ENCODE measurements at regions not wholly inside any gene's neighbourhood (a gene's known extent, or its start where the extent isn't known, plus 50 kb on each side); places are given as distances from the start of the nearest gene placed in this dataset.

- Histone ChIP-seq H3K27me3 (ENCODE audit: control insufficient read depth, insufficient read depth, low read length) (no peaks in the 10 kb centered on the region), H2AFZ (ENCODE audit: low read length) (no peak overlapping the region), H3K4me2 (ENCODE audit: extremely low read depth, insufficient read depth, low read length) (no peak overlapping the region), H3K4me1 (ENCODE audit: control insufficient read depth, extremely low read depth, insufficient read depth, low read length) (no peaks in the 10 kb centered on the region), H3K27ac (ENCODE audit: insufficient read depth, low read length) (no peak overlapping the region), H3K4me3 (replicated peaks in 1 of 4; ENCODE audit: control extremely low read depth in 1 of 4, insufficient read depth in 1 of 4, low read depth in 3 of 4, low read length in 4 of 4) (no peak overlapping the region), H3K9ac (ENCODE audit: insufficient read depth, low read length) (no peak overlapping the region), H3K36me3 (ENCODE audit: control insufficient read depth, insufficient read depth, low read length) (no peaks in the 10 kb centered on the region), H3K9me3 (ENCODE audit: control insufficient read depth, insufficient read depth, low read depth, low read length) (no peaks in the 10 kb centered on the region), H4K20me1 (ENCODE audit: control insufficient read depth, extremely low read depth, insufficient read depth, low read length) (no peaks in the 10 kb centered on the region), H3K79me2 (ENCODE audit: control insufficient read depth, insufficient read depth, low read length) (no peaks in the 10 kb centered on the region)
- TF ChIP-seq EZH2 (IDR thresholded peaks at IDR 0.05; ENCODE audit: low read length, missing control alignments) = no peak
- no peak for TF ChIP-seq CTCF (conservative IDR thresholded peaks at IDR 0.05 in 1 of 2, IDR thresholded peaks at IDR 0.05 in 1 of 2; ENCODE audit: low read depth in 1 of 2, low read length in 2 of 2)
- no peak for DNase-seq (ENCODE audit: low read depth in 2 of 2)
These were observed 670.3 kb upstream of the NRSN1 start for GRCh38 chr6:23455754-23456153.

- Histone ChIP-seq H3K9ac (ENCODE audit: insufficient read depth, low read length) (no peak overlapping the region), H3K9me3 (ENCODE audit: control insufficient read depth, insufficient read depth, low read depth, low read length) (no peaks in the 10 kb centered on the region), H3K36me3 (ENCODE audit: control insufficient read depth, insufficient read depth, low read length) (no peaks in the 10 kb centered on the region), H3K27ac (ENCODE audit: insufficient read depth, low read length) (no peak overlapping the region), H2AFZ (ENCODE audit: low read length) (no peak overlapping the region), H3K27me3 (ENCODE audit: control insufficient read depth, insufficient read depth, low read length) (no peaks in the 10 kb centered on the region), H3K4me1 (ENCODE audit: control insufficient read depth, extremely low read depth, insufficient read depth, low read length) (no peaks in the 10 kb centered on the region), H3K4me3 (replicated peaks in 1 of 4; ENCODE audit: control extremely low read depth in 1 of 4, insufficient read depth in 1 of 4, low read depth in 3 of 4, low read length in 4 of 4) (no peak overlapping the region), H4K20me1 (ENCODE audit: control insufficient read depth, extremely low read depth, insufficient read depth, low read length) (no peaks in the 10 kb centered on the region), H3K4me2 (ENCODE audit: extremely low read depth, insufficient read depth, low read length) (no peak overlapping the region), H3K79me2 (ENCODE audit: control insufficient read depth, insufficient read depth, low read length) (no peaks in the 10 kb centered on the region)
- no peak for TF ChIP-seq CTCF (conservative IDR thresholded peaks at IDR 0.05 in 1 of 2, IDR thresholded peaks at IDR 0.05 in 1 of 2; ENCODE audit: low read depth in 1 of 2, low read length in 2 of 2)
- no peak for TF ChIP-seq EZH2 (IDR thresholded peaks at IDR 0.05; ENCODE audit: low read length, missing control alignments)
- peak in 1 of 2 donors; percentile 21 for DNase-seq (ENCODE audit: low read depth in 2 of 2)
These were observed 669.6 kb upstream of the NRSN1 start for GRCh38 chr6:23456396-23456795.

GRCh38 chr6:23457321-23457720 is 668.7 kb upstream of the NRSN1 start:
- Histone ChIP-seq H3K9me3 (ENCODE audit: control insufficient read depth, insufficient read depth, low read depth, low read length) (no peaks in the 10 kb centered on the region), H3K27me3 (ENCODE audit: control insufficient read depth, insufficient read depth, low read length) (no peaks in the 10 kb centered on the region), H3K79me2 (ENCODE audit: control insufficient read depth, insufficient read depth, low read length) (no peaks in the 10 kb centered on the region), H3K36me3 (ENCODE audit: control insufficient read depth, insufficient read depth, low read length) (no peaks in the 10 kb centered on the region), H2AFZ (ENCODE audit: low read length) (no peak overlapping the region), H3K27ac (ENCODE audit: insufficient read depth, low read length) (no peak overlapping the region), H3K9ac (ENCODE audit: insufficient read depth, low read length) (no peak overlapping the region), H3K4me2 (ENCODE audit: extremely low read depth, insufficient read depth, low read length) (no peak overlapping the region), H3K4me1 (ENCODE audit: control insufficient read depth, extremely low read depth, insufficient read depth, low read length) (no peaks in the 10 kb centered on the region), H3K4me3 (replicated peaks in 1 of 4; ENCODE audit: control extremely low read depth in 1 of 4, insufficient read depth in 1 of 4, low read depth in 3 of 4, low read length in 4 of 4) (no peak overlapping the region), H4K20me1 (ENCODE audit: control insufficient read depth, extremely low read depth, insufficient read depth, low read length) (no peaks in the 10 kb centered on the region)
- DNase-seq (ENCODE audit: low read depth in 2 of 2) = no peak
- TF ChIP-seq CTCF (conservative IDR thresholded peaks at IDR 0.05 in 1 of 2, IDR thresholded peaks at IDR 0.05 in 1 of 2; ENCODE audit: low read depth in 1 of 2, low read length in 2 of 2) = no peak
- no peak for TF ChIP-seq EZH2 (IDR thresholded peaks at IDR 0.05; ENCODE audit: low read length, missing control alignments)
